CD4-positive, alpha-beta memory T cell (primary cell): ENCODE measurements at regions not wholly inside any gene's neighbourhood (a gene's known extent, or its start where the extent isn't known, plus 50 kb on each side); places are given as distances from the start of the nearest gene placed in this dataset.

Experiments used
- CTCF ChIA-PET: fragments of 350-600 bp; sonication (Branson Sonifier 250); formaldehyde crosslinking; loops from one replicate; lab custom pipeline; 2021; ENCODE audit warnings: inconsistent platforms; ENCODE audit not compliant: partially characterized antibody; lab: Charles Lee
- POLR2A ChIA-PET: fragments of 350-600 bp; sonication (Branson Sonifier 250); formaldehyde crosslinking; loops from one replicate; lab custom pipeline; 2021; ENCODE audit not compliant: partially characterized antibody; lab: Charles Lee
- DNase-seq, 5 donors: peaks; one replicate each; pipeline versions ENCODE4 v3.0.0 to v3.0.0-alpha.2; 2020 to 2022; ENCODE audit warnings: mixed read lengths in 1 of 5
- H3K27ac ChIP-seq: one replicate; pipeline ENCODE4 v1.7.0; 2013; ENCODE audit warnings: low read depth, low read length
- H3K27me3 ChIP-seq: 2 replicates; pipeline ENCODE4 v1.7.0; 2013; ENCODE audit warnings: mild to moderate bottlenecking, low read length, moderate library complexity; ENCODE audit not compliant: insufficient read depth
- H3K36me3 ChIP-seq: 2 replicates; pipeline ENCODE4 v1.7.0; 2013; ENCODE audit warnings: mild to moderate bottlenecking, low read length, moderate library complexity; ENCODE audit not compliant: insufficient read depth
- H3K4me1 ChIP-seq: 2 replicates; pipeline ENCODE4 v1.7.0; 2013; ENCODE audit warnings: mild to moderate bottlenecking, low read length, moderate library complexity; ENCODE audit not compliant: insufficient read depth
- H3K4me3 ChIP-seq, 2 donors: one replicate each; pipeline ENCODE4 v1.7.0; 2013; ENCODE audit warnings: low read length in 2 of 2, mild to moderate bottlenecking in 1 of 2
- H3K9me3 ChIP-seq, 2 donors: one replicate each; pipeline ENCODE4 v1.7.0; 2013; ENCODE audit warnings: low read length in 2 of 2, control low read depth in 1 of 2; ENCODE audit not compliant: control insufficient read depth in 1 of 2
- H3K27ac Mint-ChIP-seq, 7 donors: one replicate each; pipeline ENCODE4 v1.8.0; 2020 to 2021; ENCODE audit warnings: mixed read lengths in 7 of 7, mild to moderate bottlenecking in 6 of 7, inconsistent platforms in 3 of 7, moderate library complexity in 3 of 7
- H3K27me3 Mint-ChIP-seq, 2 donors: one replicate each; pipeline ENCODE4 v1.8.0; 2020 to 2021; ENCODE audit warnings: mixed read lengths in 2 of 2
- H3K36me3 Mint-ChIP-seq, 2 donors: one replicate each; pipeline ENCODE4 v1.8.0; 2020 to 2021; ENCODE audit warnings: mixed read lengths in 2 of 2, inconsistent platforms in 1 of 2, mild to moderate bottlenecking in 1 of 2
- H3K4me1 Mint-ChIP-seq, 4 donors: one replicate each; pipeline ENCODE4 v1.8.0; 2020 to 2021; ENCODE audit warnings: mixed read lengths in 4 of 4, mild to moderate bottlenecking in 1 of 4
- H3K4me3 Mint-ChIP-seq, 8 donors: one replicate each; pipeline ENCODE4 v1.8.0; 2020 to 2021; ENCODE audit warnings: mixed read lengths in 8 of 8, mild to moderate bottlenecking in 7 of 8, moderate library complexity in 6 of 8, inconsistent platforms in 3 of 8
- H3K9me3 Mint-ChIP-seq, 8 donors: one replicate each; pipeline ENCODE4 v1.8.0; 2020 to 2021; ENCODE audit warnings: mixed read lengths in 8 of 8, mild to moderate bottlenecking in 5 of 8, inconsistent platforms in 3 of 8, moderate library complexity in 1 of 8
- intact Hi-C: fragments of 100-400 bp; cut with micrococcal nuclease; formaldehyde crosslinking; loops from one replicate; pipeline ENCODE4 v1.15.1; 2023

DNA sequence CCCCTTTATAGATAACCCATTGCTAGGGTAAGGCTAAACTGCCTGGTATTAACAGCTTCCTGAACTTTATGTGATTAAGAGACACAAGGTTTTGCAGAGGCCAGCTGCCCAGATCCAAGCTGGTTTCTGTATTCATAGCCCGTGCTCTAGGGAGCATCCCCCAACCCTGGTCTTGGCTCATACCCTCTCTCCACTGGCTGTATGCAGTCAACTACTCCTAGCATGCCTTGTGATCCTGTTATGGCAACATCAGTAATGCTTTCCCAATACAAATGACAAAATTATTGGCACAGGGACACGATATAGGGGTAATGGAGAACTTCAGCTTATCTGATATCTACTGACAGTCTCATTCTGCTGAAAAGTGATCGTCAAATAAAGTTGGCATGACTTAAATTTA lies 202.8 kb upstream of the MKLN1 start:
- Histone ChIP-seq H3K4me3 (no peak overlapping the region), H3K27ac (no peak overlapping the region), H3K27me3 (no peaks in the 10 kb centered on the region), H3K9me3 (no peaks in the 10 kb centered on the region), H3K4me1 (no peaks in the 10 kb centered on the region), H3K36me3 (no peaks in the 10 kb centered on the region)
- H3K27ac Mint-ChIP-seq: peak overlapping the region in 1 of 7 donors; percentile 7
- peaks cover 0 to 4% (median under 1%) of the 10 kb centered on the region in 4 donors for H3K4me1 Mint-ChIP-seq
- peaks cover 0 to 6% of the 10 kb centered on the region in 2 donors for H3K36me3 Mint-ChIP-seq
- peaks cover 0 to 4% (median 0%) of the 10 kb centered on the region in 8 donors for H3K9me3 Mint-ChIP-seq
- H3K27me3 Mint-ChIP-seq: peaks cover 0 to 1% of the 10 kb centered on the region in 2 donors
- CTCF ChIA-PET: interaction anchor here (1.9 to 2.0 kb wide), 2 partner anchors 15 to 64 kb away, joined by 5 to 6 read pairs; no protein-coding TSS in a partner anchor
- POLR2A ChIA-PET: interaction anchor here (1.2 to 2.4 kb wide), 3 partner anchors 17 to 69 kb away, joined by 3 to 12 read pairs (median 6); no protein-coding TSS in a partner anchor
- no peak overlapping the region for H3K4me3 Mint-ChIP-seq
- DNase-seq: no peak
- intact Hi-C loops: no loop called here

DNA sequence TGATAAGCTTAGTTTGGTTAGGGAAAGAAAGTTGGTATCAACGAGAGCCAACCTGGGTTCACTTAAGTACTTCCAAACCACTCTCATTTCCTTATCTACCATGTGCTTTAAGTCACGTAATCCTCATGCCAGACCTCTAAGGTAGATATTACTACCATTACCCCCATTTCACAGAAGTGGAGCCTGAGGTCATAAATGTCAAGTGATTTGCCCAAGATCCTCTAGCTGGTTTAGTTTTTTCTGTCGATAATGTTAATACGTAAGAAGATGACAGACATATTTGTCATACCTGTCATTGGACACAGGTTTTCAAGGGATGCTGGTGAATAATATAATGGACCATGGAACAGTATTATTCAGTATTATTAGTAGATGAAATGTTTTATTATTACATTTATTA lies 197.4 kb upstream of the MKLN1 start:
- Mint-ChIP-seq H3K36me3 (no peaks in the 10 kb centered on the region), H3K4me1 (no peaks in the 10 kb centered on the region), H3K9me3 (no peaks in the 10 kb centered on the region), H3K27ac (no peak overlapping the region), H3K4me3 (no peak overlapping the region), H3K27me3 (peaks cover 0 to 1% of the 10 kb centered on the region in 2 donors)
- no peak overlapping the region for H3K27ac ChIP-seq
- no peaks in the 10 kb centered on the region for H3K9me3 ChIP-seq
- H3K4me3 ChIP-seq: no peak overlapping the region
- ChIA-PET POLR2A (interaction anchor here (1.4 kb wide), 1 partner anchor 23 kb away, joined by 3 read pairs; no protein-coding TSS in a partner anchor), CTCF (interaction anchor here (0.6 to 1.1 kb wide), 3 partner anchors 21 to 233 kb away, joined by 3 read pairs; no protein-coding TSS in a partner anchor)
- H3K4me1 ChIP-seq: no peaks in the 10 kb centered on the region
- no peak for DNase-seq
- no peaks in the 10 kb centered on the region for H3K36me3 ChIP-seq
- no peaks in the 10 kb centered on the region for H3K27me3 ChIP-seq
- intact Hi-C loops: no loop called here

DNA sequence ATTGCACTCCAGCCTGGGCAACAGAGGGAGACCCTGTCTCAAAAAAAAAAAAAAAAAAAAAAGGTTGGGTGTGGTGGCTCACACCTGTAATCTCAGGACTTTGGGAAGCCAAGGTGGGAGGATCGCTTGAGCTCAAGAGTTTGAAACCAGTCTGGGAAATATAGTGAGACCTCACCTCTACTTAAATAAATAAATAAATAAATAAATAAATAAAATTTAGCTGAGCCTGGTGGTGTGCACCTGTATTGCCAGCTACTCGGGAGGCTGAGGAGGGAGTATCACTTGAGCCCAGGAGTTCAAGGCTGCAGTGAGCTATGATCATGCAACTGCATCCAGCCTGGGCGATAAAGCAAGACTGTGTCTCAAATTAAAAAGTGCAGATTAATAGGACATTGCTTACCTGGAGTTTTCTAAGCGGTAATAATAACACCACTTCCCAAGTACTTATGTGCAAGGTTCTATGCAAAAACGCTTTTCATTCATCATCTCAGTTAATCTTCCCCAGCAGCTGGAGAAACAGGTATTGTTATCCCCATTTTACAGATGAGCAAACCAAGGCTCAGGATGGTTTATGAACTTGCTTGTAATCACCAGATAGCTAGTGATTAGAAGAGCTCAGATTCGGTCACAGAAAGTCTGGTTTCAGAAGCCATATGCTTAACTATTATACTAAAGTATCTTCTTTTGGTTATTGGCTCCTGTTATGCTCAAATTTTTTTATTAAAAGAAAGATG lies 196.5 kb upstream of the MKLN1 start:
- DNase-seq: no peak
- no peaks in the 10 kb centered on the region for H3K4me1 ChIP-seq
- H3K27me3 ChIP-seq: no peaks in the 10 kb centered on the region
- no peak overlapping the region for H3K4me3 ChIP-seq
- Mint-ChIP-seq H3K4me1 (no peaks in the 10 kb centered on the region), H3K27ac (no peak overlapping the region), H3K9me3 (no peaks in the 10 kb centered on the region), H3K36me3 (no peaks in the 10 kb centered on the region), H3K4me3 (no peak overlapping the region), H3K27me3 (peaks cover 0 to 1% of the 10 kb centered on the region in 2 donors)
- no peaks in the 10 kb centered on the region for H3K9me3 ChIP-seq
- CTCF ChIA-PET: interaction anchor here (0.7 to 1.1 kb wide), 2 partner anchors 22 to 79 kb away, joined by 3 read pairs; no protein-coding TSS in a partner anchor
- POLR2A ChIA-PET: no interaction called here
- no peaks in the 10 kb centered on the region for H3K36me3 ChIP-seq
- H3K27ac ChIP-seq: no peak overlapping the region
- intact Hi-C loops: no loop called here

DNA sequence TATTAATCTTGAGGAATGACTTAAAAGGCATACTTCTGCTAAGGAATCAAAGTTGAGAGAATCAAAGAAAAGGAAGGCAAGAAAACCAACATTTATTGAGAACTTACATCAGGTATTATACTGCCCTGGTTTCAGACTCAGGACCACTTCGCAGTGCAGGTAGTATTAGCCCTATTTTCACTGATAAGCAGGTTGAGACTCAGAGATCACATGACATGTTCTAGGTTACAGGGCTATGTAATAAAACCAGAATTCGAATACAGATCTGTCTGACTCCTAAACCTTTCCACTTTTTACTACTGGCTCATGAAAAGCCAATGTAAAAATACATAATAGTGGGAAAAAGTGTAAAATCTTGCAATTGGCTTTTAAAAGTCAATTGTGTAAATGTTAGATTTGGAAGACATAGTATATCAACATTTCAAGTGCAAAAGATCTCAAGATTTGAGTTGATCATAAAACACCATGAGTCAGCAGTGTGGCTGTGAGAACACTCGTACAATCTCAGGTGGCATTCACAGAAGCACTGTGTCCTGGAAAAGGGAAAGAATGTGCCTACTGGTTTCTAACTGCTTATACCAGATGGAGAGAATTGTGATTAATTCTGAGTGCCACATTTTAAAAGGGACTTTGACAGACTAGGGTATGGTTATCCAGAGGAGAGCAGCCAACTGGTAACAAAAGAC lies 195.8 kb upstream of the MKLN1 start:
- CTCF ChIA-PET: no interaction called here
- H3K27me3 Mint-ChIP-seq: peaks cover 0 to 1% of the 10 kb centered on the region in 2 donors
- H3K4me1 Mint-ChIP-seq: no peaks in the 10 kb centered on the region
- H3K36me3 Mint-ChIP-seq: no peaks in the 10 kb centered on the region
- DNase-seq: no peak
- Histone ChIP-seq H3K27me3 (no peaks in the 10 kb centered on the region), H3K4me3 (no peak overlapping the region), H3K36me3 (no peaks in the 10 kb centered on the region), H3K27ac (no peak overlapping the region), H3K9me3 (no peaks in the 10 kb centered on the region), H3K4me1 (no peaks in the 10 kb centered on the region)
- H3K4me3 Mint-ChIP-seq: peak overlapping the region in 1 of 8 donors; percentile 59
- H3K9me3 Mint-ChIP-seq: no peaks in the 10 kb centered on the region
- no peak overlapping the region for H3K27ac Mint-ChIP-seq
- POLR2A ChIA-PET: no interaction called here
- intact Hi-C loops: no loop called here

DNA sequence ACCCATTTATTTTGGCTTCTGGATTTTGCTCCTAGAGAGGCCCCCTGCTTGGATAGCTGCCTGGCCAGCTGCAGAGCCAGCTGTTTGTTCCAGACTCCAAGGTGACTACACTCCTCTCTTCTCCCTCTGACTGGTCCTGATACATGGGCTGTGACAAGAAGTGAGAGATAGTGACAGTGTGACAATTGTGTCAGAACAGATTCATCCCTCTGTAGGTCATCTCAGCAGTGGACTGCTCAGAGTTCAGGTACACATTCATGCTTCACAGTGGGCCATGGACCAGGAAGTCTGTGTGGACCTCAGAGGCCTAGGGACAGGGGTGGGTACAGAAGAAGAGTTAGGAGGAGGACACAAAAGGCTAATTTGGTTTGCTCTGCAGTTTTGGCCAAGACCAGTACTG lies 188.2 kb upstream of the MKLN1 start:
- H3K27ac Mint-ChIP-seq: no peak overlapping the region
- no peaks in the 10 kb centered on the region for H3K4me1 Mint-ChIP-seq
- Histone ChIP-seq H3K4me1 (no peaks in the 10 kb centered on the region), H3K4me3 (no peak overlapping the region), H3K36me3 (no peaks in the 10 kb centered on the region), H3K27me3 (no peaks in the 10 kb centered on the region), H3K27ac (no peak overlapping the region), H3K9me3 (no peaks in the 10 kb centered on the region)
- ChIA-PET CTCF (no interaction called here), POLR2A (no interaction called here)
- no peaks in the 10 kb centered on the region for H3K36me3 Mint-ChIP-seq
- H3K27me3 Mint-ChIP-seq: peaks cover 0 to 2% of the 10 kb centered on the region in 2 donors
- no peak for DNase-seq
- no peaks in the 10 kb centered on the region for H3K9me3 Mint-ChIP-seq
- no peak overlapping the region for H3K4me3 Mint-ChIP-seq
- intact Hi-C loops: no loop called here

DNA sequence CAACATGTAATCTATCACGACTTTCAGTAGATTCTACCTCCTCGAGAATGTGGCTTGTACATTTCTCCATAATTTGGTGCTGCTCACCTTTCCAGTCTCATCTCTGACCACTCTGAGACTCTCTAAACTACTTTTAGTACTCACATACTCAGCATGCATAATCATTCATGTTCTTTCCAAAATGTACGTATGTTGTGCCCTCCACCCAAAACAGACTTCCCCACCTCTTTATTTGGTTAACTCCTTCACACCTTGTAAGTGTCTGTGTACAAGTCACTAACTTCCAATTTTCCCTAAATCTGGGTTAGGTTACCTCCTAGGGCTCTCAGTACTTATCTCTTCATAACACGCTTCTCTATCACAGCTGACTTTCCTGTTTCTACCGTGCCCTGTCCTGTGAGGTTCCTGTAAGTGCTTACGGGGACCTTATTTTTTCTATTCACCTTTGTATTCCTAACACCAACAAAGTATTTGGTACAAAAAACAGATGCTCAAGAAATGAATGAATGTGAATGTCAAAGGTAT lies 186.2 kb upstream of the MKLN1 start:
- H3K9me3 Mint-ChIP-seq: no peaks in the 10 kb centered on the region
- DNase-seq: no peak
- ChIA-PET CTCF (no interaction called here), POLR2A (no interaction called here)
- H3K9me3 ChIP-seq: no peaks in the 10 kb centered on the region
- H3K27ac ChIP-seq: no peak overlapping the region
- no peaks in the 10 kb centered on the region for H3K4me1 Mint-ChIP-seq
- H3K27me3 ChIP-seq: no peaks in the 10 kb centered on the region
- H3K36me3 Mint-ChIP-seq: no peaks in the 10 kb centered on the region
- H3K36me3 ChIP-seq: no peaks in the 10 kb centered on the region
- intact Hi-C loops: no loop called here
- no peak overlapping the region for H3K4me3 Mint-ChIP-seq
- H3K4me1 ChIP-seq: no peaks in the 10 kb centered on the region
- H3K4me3 ChIP-seq: no peak overlapping the region
- peaks cover 0 to 2% of the 10 kb centered on the region in 2 donors for H3K27me3 Mint-ChIP-seq
- no peak overlapping the region for H3K27ac Mint-ChIP-seq

DNA sequence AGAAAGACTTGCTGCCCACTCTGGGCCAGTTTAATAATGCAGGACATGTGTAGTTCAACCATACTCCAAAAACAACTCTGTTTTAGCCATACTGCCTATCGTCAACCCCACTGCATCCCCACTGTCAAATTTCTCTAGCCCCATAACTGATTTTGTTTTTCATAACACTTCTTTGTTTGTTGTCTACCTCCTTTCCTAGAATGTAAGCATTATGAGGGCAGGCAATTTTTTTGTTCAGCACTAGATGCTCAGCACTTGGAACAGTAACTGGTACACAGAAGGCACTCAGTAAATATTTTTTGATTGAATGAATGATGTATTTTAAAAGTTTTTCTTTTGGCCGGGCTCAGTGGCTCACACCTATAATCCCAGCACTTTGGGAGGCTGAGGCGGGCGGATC lies 183.8 kb upstream of the MKLN1 start:
- CTCF ChIA-PET: no interaction called here
- no peaks in the 10 kb centered on the region for H3K9me3 Mint-ChIP-seq
- POLR2A ChIA-PET: no interaction called here
- Histone ChIP-seq H3K4me3 (no peak overlapping the region), H3K4me1 (no peaks in the 10 kb centered on the region), H3K36me3 (no peaks in the 10 kb centered on the region), H3K27ac (no peak overlapping the region), H3K27me3 (no peaks in the 10 kb centered on the region), H3K9me3 (no peaks in the 10 kb centered on the region)
- no peaks in the 10 kb centered on the region for H3K36me3 Mint-ChIP-seq
- intact Hi-C loops: no loop called here
- peaks cover 0 to 2% (median 0%) of the 10 kb centered on the region in 4 donors for H3K4me1 Mint-ChIP-seq
- peaks cover 0 to 2% of the 10 kb centered on the region in 2 donors for H3K27me3 Mint-ChIP-seq
- no peak overlapping the region for H3K4me3 Mint-ChIP-seq
- no peak overlapping the region for H3K27ac Mint-ChIP-seq
- DNase-seq: no peak
